ENCODE measurements at regions not wholly inside any gene's neighbourhood (a gene's known extent, or its start where the extent isn't known, plus 50 kb on each side); places are given as distances from the start of the nearest gene placed in this dataset.

DNA sequence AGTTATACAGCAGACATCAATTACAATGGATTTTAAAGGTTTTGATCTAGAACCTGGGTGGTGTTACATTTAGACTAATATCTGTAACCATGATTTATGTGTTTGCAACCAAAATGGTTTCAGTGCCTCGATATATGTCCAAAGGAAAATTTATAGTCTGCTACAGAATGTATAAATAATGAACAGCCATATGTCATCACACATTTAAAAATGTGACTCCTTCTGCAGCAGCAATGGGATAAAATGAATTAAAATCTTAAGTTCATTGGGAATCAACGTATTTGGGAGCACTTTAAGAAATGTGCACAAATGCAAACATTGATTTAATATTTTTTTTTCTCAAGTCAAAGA, 610.2 kb downstream of the TMEM114 start:
- Histone ChIP-seq H3K4me1 (no peaks in the 10 kb centered on the region), H3K4me3 (no peak overlapping the region), H3K36me3 (no peaks in the 10 kb centered on the region), H3K27me3 (no peaks in the 10 kb centered on the region), H3K27ac (no peak overlapping the region), H3K9me3 (no peaks in the 10 kb centered on the region)
- TF ChIP-seq, protein P1, sequence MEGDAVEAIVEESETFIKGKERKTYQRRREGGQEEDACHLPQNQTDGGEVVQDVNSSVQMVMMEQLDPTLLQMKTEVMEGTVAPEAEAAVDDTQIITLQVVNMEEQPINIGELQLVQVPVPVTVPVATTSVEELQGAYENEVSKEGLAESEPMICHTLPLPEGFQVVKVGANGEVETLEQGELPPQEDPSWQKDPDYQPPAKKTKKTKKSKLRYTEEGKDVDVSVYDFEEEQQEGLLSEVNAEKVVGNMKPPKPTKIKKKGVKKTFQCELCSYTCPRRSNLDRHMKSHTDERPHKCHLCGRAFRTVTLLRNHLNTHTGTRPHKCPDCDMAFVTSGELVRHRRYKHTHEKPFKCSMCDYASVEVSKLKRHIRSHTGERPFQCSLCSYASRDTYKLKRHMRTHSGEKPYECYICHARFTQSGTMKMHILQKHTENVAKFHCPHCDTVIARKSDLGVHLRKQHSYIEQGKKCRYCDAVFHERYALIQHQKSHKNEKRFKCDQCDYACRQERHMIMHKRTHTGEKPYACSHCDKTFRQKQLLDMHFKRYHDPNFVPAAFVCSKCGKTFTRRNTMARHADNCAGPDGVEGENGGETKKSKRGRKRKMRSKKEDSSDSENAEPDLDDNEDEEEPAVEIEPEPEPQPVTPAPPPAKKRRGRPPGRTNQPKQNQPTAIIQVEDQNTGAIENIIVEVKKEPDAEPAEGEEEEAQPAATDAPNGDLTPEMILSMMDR (IDR thresholded peaks at IDR 0.05), result no peak
- TF ChIP-seq POLR2A (IDR thresholded peaks at IDR 0.05), result no peak
- intact Hi-C loops (cut with DNase I; ENCODE audit: low total_unique reads), result no loop called here
- no peak for DNase-seq

GRCh38 chr16:7979448-7980132, 610.7 kb downstream of the TMEM114 start:
- intact Hi-C loops (cut with DNase I; ENCODE audit: low total_unique reads), result no loop called here
- TF ChIP-seq, protein P1 (IDR thresholded peaks at IDR 0.05), result no peak
- no peak for TF ChIP-seq POLR2A (IDR thresholded peaks at IDR 0.05)

DNA sequence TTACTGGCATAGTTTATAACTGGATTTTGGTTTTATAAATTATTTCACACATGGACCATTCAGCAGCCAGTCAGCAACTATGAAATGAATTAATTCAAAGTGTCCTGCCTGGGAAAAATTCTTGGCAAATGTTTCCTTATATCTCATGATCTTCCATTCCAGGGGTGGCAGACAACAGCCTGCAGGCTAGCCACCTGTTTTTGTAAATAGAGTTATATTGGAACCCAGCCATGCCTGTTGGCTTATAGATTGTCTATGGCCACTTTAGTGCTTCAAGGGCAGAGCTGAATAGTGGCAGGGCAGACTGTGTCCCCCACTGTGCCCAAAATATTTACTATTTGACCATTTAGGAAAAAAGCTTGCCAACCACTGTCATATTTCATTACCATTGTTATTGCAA, 613.7 kb downstream of the TMEM114 start:
- intact Hi-C loops (cut with DNase I; ENCODE audit: low total_unique reads), result no loop called here
- Histone ChIP-seq H3K9me3 (no peaks in the 10 kb centered on the region), H3K27ac (no peak overlapping the region), H3K27me3 (no peaks in the 10 kb centered on the region), H3K4me3 (no peak overlapping the region), H3K36me3 (no peaks in the 10 kb centered on the region), H3K4me1 (no peaks in the 10 kb centered on the region)
- DNase-seq, result no peak
- no peak for TF ChIP-seq POLR2A (IDR thresholded peaks at IDR 0.05)
- TF ChIP-seq, protein P1 (IDR thresholded peaks at IDR 0.05), result no peak

More at GRCh38 chr16:7979448-7980132, 610.7 kb downstream of the TMEM114 start:
- H3K36me3 ChIP-seq, result no peaks in the 10 kb centered on the region
- H3K9me3 ChIP-seq, result no peaks in the 10 kb centered on the region
- no peaks in the 10 kb centered on the region for H3K27me3 ChIP-seq
- no peaks in the 10 kb centered on the region for H3K4me1 ChIP-seq
- H3K4me3 ChIP-seq, result no peak overlapping the region
- no peak for DNase-seq
- H3K27ac ChIP-seq, result no peak overlapping the region

DNA sequence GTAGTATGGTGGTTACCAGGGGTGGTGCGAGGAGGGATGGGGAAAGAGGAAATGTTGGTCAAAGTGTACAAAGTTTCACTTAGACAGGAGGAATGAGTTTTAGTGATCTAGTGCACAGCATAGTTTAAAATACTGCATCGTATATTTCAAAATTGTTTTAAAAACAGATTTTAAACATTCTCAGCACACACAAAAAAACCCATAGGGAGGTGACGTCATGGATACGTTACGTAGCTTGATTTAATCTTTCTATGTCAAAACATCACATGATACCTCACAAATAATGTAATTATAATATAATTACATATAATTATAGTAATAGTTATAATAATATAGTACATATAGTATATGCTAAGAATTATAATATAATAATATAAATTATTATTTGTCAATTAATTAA, 614.2 kb downstream of the TMEM114 start:
- intact Hi-C loops (cut with DNase I; ENCODE audit: low total_unique reads), result no loop called here
- H3K4me3 ChIP-seq, result no peak overlapping the region
- no peaks in the 10 kb centered on the region for H3K27me3 ChIP-seq
- no peaks in the 10 kb centered on the region for H3K36me3 ChIP-seq
- H3K9me3 ChIP-seq, result no peaks in the 10 kb centered on the region
- TF ChIP-seq, protein P1 (IDR thresholded peaks at IDR 0.05), result no peak
- TF ChIP-seq POLR2A (IDR thresholded peaks at IDR 0.05), result no peak
- H3K27ac ChIP-seq, result no peak overlapping the region
- DNase-seq, result no peak
- H3K4me1 ChIP-seq, result no peaks in the 10 kb centered on the region

GRCh38 chr16:7967996-7968509, 622.3 kb downstream of the TMEM114 start:
- no peaks in the 10 kb centered on the region for H3K27me3 ChIP-seq
- no peaks in the 10 kb centered on the region for H3K9me3 ChIP-seq
- H3K27ac ChIP-seq, result no peak overlapping the region
- intact Hi-C loops (cut with DNase I; ENCODE audit: low total_unique reads), result no loop called here
- no peaks in the 10 kb centered on the region for H3K4me1 ChIP-seq
- no peak overlapping the region for H3K4me3 ChIP-seq
- DNase-seq, result no peak
- TF ChIP-seq, protein P1 (IDR thresholded peaks at IDR 0.05), result no peak
- TF ChIP-seq POLR2A (IDR thresholded peaks at IDR 0.05), result no peak
- no peaks in the 10 kb centered on the region for H3K36me3 ChIP-seq
